Lung (tissue), 11 donors: ENCODE measurements at regions not wholly inside any gene's neighbourhood (a gene's known extent, or its start where the extent isn't known, plus 50 kb on each side); places are given as distances from the start of the nearest gene placed in this dataset.

Experiments used
- ATAC-seq: fragments of 200-7000 bp; cut with Tn5 transposase; one replicate; pipeline ENCODE4 v1.9.1; 2020; ENCODE audit warnings: moderate number of reproducible peaks; ENCODE audit not compliant: insufficient read depth, low FRiP score
- DNase-seq, 3 donors: peaks; one replicate each; pipeline ENCODE4 v3.0.0-alpha.2; 2013 to 2017
- H3K27ac ChIP-seq, 2 donors: one replicate each; pipeline ENCODE4 v1.5.1; 2013; ENCODE audit warnings: mild to moderate bottlenecking in 2 of 2, moderate library complexity in 2 of 2, control low read depth in 1 of 2, inconsistent platforms in 1 of 2, low read depth in 1 of 2, low read length in 1 of 2
- H3K27me3 ChIP-seq, 3 donors: one replicate each; pipeline ENCODE4 v1.5.1; 2013; ENCODE audit warnings: low read length in 2 of 3; ENCODE audit not compliant: control insufficient read depth in 3 of 3, insufficient read depth in 3 of 3
- H3K36me3 ChIP-seq, 4 donors: one replicate each; pipeline ENCODE4 v1.5.1; 2013; ENCODE audit warnings: low read length in 4 of 4, mild to moderate bottlenecking in 1 of 4, moderate library complexity in 1 of 4; ENCODE audit not compliant: control insufficient read depth in 4 of 4, insufficient read depth in 4 of 4
- H3K4me1 ChIP-seq, 5 donors: one replicate each; pipeline ENCODE4 v1.5.1; 2013; ENCODE audit warnings: low read length in 5 of 5, mild to moderate bottlenecking in 2 of 5, moderate library complexity in 1 of 5; ENCODE audit not compliant: control insufficient read depth in 5 of 5, insufficient read depth in 5 of 5
- H3K4me3 ChIP-seq: one replicate; pipeline ENCODE4 v1.5.1; 2013; ENCODE audit warnings: mild to moderate bottlenecking, control low read depth, moderate library complexity
- H3K9ac ChIP-seq, 2 donors: one replicate each; pipeline ENCODE4 v1.5.1; 2013; ENCODE audit warnings: low read length in 2 of 2, control low read depth in 1 of 2; ENCODE audit not compliant: insufficient read depth in 1 of 2
- H3K9me3 ChIP-seq, 4 donors: one replicate each; pipeline ENCODE4 v1.5.1; 2013; ENCODE audit warnings: low read length in 3 of 4, mild to moderate bottlenecking in 1 of 4, moderate library complexity in 1 of 4; ENCODE audit not compliant: control insufficient read depth in 4 of 4, insufficient read depth in 3 of 4
- CTCF ChIP-seq: IDR thresholded peaks from 2 replicates; pipeline ENCODE4 v1.5.1; 2012; ENCODE audit warnings: mild to moderate bottlenecking; ENCODE audit errors: control extremely low read depth, extremely low read depth
- WGBS, 2 donors: extraction: QIAGEN DNeasy Blood & Tissue Kit; methylation state at CpG; one replicate each; pipeline ENCODE4 v1.1.7; 2013; 5-methylcytosine and 5-hydroxymethylcytosine counted together
- donor health status: control.
- donor health status: control.
- donor health status: Bipolar disorder and iron deficiency.
- donor health status: healthy.
- donor health status: DM: yes; HTN: yes; CAD: no.

- no peak overlapping the region for H3K4me3 ChIP-seq
- WGBS, 2 donors, result 45 to 64% methylated on average over 1 of the region's 1 CpG
- DNase-seq, result no peak
Observed at GRCh38 chr16:63301349-63301748, 1265.1 kb upstream of the CDH8 start.

GRCh38 chr16:63298993-63299392 lies 1262.8 kb upstream of the CDH8 start:
- ATAC-seq (no peak), DNase-seq (no peak)
- H3K4me3 ChIP-seq, result no peak overlapping the region
- no peak overlapping the region for H3K27ac ChIP-seq
- H3K9ac ChIP-seq, result no peak overlapping the region
- no peaks in the 10 kb centered on the region for H3K36me3 ChIP-seq
- peaks cover 0 to 3% (median 0%) of the 10 kb centered on the region in 5 donors for H3K4me1 ChIP-seq
- no peaks in the 10 kb centered on the region for H3K27me3 ChIP-seq
- H3K9me3 ChIP-seq, result no peaks in the 10 kb centered on the region
- WGBS, 2 donors, result 76% methylated on average over 1 of the region's 1 CpG
- TF ChIP-seq CTCF, result no peak

More at GRCh38 chr16:63301349-63301748, 1265.1 kb upstream of the CDH8 start:
- H3K9ac ChIP-seq, result no peak overlapping the region
- TF ChIP-seq CTCF, result no peak
- ATAC-seq, result no peak
- no peak overlapping the region for H3K27ac ChIP-seq
- no peaks in the 10 kb centered on the region for H3K27me3 ChIP-seq
- H3K9me3 ChIP-seq, result no peaks in the 10 kb centered on the region
- no peaks in the 10 kb centered on the region for H3K36me3 ChIP-seq
- peaks cover 0 to 3% (median 0%) of the 10 kb centered on the region in 5 donors for H3K4me1 ChIP-seq

GRCh38 chr16:63292036-63292435 lies 1255.8 kb upstream of the CDH8 start:
- WGBS, 2 donors, result 92 to 93% methylated on average over 11 of the region's 11 CpGs
- no peaks in the 10 kb centered on the region for H3K9me3 ChIP-seq

More at GRCh38 chr16:63292036-63292435, 1255.8 kb upstream of the CDH8 start:
- no peak for ATAC-seq
- no peak for TF ChIP-seq CTCF
- H3K36me3 ChIP-seq, result no peaks in the 10 kb centered on the region
- no peak overlapping the region for H3K27ac ChIP-seq
- DNase-seq, result no peak
- no peak overlapping the region for H3K9ac ChIP-seq
- no peaks in the 10 kb centered on the region for H3K27me3 ChIP-seq
- H3K4me3 ChIP-seq, result no peak overlapping the region
- peaks cover 0 to 5% (median 0%) of the 10 kb centered on the region in 5 donors for H3K4me1 ChIP-seq
